Fibroblast of skin of scalp (primary cell): ENCODE measurements at regions not wholly inside any gene's neighbourhood (a gene's known extent, or its start where the extent isn't known, plus 50 kb on each side); places are given as distances from the start of the nearest gene placed in this dataset.

ENCODE experiments used
- DNase-seq: peaks from one replicate; pipeline ENCODE4 v3.0.0-alpha.2; 2013

DNA sequence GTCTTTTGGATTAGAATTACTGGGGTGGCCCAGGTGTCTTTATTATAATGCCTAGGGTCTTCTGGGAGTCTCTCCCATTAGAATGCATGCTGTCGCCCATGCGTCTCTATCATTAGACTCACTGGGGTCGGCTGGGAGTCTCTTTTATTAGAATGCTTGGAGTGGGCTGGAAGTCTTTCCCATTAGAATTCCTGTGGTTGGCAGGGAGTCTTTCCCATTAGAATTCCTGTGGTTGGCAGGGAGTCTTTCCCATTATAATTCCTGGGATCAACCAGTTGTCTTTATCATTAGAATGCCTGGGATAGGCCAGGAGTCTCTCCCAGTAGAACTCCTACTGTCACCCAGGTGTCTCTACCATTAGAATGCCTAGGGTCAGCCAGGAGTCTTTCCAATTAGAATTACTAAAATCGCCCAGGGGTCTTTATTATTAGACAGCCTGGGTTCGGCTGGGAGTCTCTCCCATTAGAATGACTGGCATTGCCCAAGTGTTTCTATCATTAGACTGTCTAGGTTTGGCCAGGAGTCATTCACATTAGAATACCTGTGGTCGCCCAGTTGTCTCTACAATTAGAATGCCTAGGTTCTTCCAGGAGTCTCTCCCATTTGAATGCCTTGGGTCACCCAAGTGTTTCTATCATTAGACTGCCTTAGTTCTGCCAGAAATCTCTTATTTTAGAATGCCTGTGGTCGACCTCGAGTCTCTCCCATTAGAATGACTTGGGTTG lies 1558.5 kb downstream of the UQCRFS1 start:
- DNase-seq: no peak

DNA sequence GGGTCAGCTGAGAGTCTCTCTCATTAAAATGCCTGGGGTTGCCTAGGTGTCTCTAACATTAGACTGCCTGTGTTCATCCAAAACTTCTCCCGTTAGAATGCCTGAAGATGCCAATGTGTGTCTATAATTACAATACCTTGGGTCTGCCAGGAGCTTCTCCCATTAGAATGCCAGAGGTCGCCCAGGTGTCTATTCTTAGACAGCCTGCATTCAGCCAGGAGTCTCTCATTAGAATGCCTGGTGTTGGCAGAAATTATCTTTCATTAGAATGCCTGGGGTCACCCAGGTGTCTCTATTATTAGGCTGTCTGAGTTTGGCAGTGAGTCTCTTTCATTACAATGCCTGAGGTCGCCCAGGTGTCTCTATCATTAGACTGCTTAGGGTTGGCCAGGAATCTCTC lies 1560.2 kb downstream of the UQCRFS1 start:
- DNase-seq: no peak

DNA sequence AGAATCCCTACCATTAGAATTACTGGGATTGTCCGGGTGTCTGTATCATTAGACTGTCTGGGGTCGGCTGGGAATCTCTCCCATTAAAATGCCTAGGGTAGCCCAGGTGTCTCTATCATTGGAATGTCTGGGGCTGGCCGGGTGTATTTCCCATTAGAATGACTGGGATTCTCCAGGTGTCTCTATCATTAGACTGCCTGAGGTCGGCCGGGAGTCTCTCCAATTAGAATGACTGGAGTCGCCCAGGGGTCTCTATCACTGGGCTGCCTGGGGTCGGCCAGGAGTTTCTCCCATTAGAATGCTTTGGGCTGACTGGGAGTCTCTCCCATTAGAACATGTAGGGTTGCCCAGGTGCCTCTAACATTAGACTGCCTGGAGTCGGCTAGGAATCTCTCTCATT lies 1560.7 kb downstream of the UQCRFS1 start:
- DNase-seq: no peak

DNA sequence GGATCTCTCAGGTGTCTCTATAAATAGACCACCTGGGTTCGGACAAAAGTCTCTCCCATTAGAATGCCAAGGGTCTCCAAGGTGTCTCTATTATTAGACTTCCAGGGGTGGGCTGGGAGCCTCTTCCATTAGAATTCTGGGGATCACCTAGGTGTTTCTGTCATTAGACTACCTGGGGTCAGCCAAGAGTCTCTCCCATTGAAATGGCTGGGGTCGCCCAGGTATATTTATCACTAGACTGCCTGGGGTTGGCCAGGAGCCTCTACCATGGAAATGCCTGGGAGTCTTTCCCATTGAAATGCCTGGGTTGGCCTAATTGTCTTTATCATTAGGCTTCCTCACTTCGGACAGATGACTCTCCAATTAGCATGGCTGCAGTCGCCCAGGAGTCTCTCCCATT lies 1565.5 kb downstream of the UQCRFS1 start:
- DNase-seq: no peak

DNA sequence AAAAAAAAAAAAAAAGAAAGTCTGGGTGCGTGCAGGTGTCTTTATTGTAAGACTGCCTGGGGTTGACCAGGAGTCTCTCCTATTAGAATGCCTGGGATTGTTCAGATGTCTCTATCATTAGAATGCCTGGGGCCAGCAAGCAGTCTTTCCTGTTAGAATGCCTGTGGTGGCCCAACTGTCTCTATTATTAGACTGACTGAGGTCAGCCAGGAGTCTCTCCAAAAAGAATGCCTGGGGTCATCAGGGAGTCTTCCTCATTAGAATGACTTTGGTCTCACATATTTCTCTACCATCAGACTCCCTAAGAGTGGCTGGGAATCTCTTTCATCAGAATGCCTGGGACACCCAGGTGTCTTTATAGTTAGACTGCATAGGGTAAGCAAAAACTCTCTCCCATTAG lies 1577.5 kb downstream of the UQCRFS1 start:
- no peak for DNase-seq

DNA sequence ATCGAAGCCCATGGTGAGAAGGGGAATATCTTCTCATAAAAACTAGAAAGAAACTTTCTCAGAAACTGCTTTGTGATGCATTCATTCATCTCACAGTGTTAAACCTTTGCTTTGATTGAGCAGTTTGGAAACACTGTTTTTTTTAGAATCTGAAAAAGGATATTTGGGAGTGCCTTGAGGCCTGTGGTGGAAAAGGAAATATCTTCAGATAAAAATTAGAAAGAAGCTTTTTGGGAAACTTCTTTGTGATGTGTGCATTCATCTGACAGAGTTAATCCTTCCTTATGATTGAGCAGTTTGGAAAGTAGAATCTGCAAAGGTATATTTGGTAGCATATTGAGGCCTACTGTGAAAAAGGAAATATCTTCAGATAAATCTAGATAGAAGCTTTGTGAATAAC lies 1594.9 kb downstream of the UQCRFS1 start:
- DNase-seq: no peak

DNA sequence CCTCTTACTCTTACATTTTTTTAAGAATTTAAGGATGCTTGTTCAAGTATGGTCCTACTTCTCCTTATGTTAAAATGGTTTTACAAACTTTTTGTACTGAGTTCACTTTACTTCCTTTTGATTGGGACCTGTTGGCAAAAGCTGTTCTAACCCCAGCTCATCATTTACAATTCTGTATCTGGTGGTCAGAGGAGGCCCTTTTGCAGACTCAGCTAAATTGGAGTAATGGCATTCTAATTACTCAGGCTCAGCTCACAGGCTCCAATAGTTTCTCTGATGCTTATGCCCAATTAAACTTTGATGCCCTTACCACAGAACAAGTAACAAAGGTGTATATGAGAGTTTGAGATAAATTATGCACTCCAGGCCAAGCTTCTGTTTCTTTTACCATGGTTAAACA lies 1632.0 kb downstream of the UQCRFS1 start:
- no peak for DNase-seq
